ENCODE measurements at regions not wholly inside any gene's neighbourhood (a gene's known extent, or its start where the extent isn't known, plus 50 kb on each side); places are given as distances from the start of the nearest gene placed in this dataset.

DNA sequence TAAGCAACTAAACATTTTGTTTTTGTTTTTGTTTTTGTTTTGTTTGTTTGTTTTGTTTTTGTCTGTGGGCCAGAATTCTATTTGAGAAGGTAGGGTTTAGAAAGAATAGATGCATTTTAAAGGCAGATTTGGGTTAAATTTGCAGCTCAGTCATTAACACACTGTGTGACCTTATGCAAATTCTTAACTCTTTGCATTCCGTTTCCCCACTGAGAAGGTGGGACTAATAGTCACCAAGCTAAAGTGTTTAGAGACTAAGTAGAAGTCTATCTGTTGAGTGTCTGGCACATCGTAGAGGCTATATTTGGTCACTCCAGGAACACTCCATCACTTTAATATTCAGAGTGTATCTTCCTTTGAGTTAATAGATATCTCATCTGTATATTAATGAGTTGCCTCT is 87.1 kb downstream of the CCNA1 start:
- TF ChIP-seq TAF1 (IDR thresholded peaks at IDR 0.05; ENCODE audit: borderline replicate concordance, low read depth, low read length) (no peak), CHD2 (IDR thresholded peaks at IDR 0.05; ENCODE audit: low read length, partially characterized antibody) (no peak), CTCF (IDR thresholded peaks at IDR 0.05) (no peak), POLR2AphosphoS5 (IDR thresholded peaks at IDR 0.05; ENCODE audit: low read depth, low read length) (no peak), EP300 (IDR thresholded peaks at IDR 0.05; ENCODE audit: borderline replicate concordance in 1 of 2, low read depth in 1 of 2, low read length in 1 of 2) (no peak), GATA2 (CRISPR knock-in tag; IDR thresholded peaks at IDR 0.05) (no peak), ELF1 (IDR thresholded peaks at IDR 0.05) (no peak), RFX5 (IDR thresholded peaks at IDR 0.05; ENCODE audit: low read length) (no peak), TCF12 (IDR thresholded peaks at IDR 0.05) (no peak), MEF2A (IDR thresholded peaks at IDR 0.05; ENCODE audit: borderline replicate concordance, low read depth) (no peak), RXRA (IDR thresholded peaks at IDR 0.05; ENCODE audit: borderline replicate concordance, low read depth) (no peak), SMC3 (IDR thresholded peaks at IDR 0.05; ENCODE audit: low read depth, low read length) (no peak)
- TF ChIP-seq, protein P1, sequence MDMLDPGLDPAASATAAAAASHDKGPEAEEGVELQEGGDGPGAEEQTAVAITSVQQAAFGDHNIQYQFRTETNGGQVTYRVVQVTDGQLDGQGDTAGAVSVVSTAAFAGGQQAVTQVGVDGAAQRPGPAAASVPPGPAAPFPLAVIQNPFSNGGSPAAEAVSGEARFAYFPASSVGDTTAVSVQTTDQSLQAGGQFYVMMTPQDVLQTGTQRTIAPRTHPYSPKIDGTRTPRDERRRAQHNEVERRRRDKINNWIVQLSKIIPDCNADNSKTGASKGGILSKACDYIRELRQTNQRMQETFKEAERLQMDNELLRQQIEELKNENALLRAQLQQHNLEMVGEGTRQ (IDR thresholded peaks at IDR 0.05; ENCODE audit: borderline replicate concordance, low read depth, low read length) = no peak

All from SK-N-SH (cell line).